Type B pancreatic cell (in vitro differentiated cells): ENCODE measurements at regions not wholly inside any gene's neighbourhood (a gene's known extent, or its start where the extent isn't known, plus 50 kb on each side); places are given as distances from the start of the nearest gene placed in this dataset.

Experiments
- DNase-seq: peaks from one replicate; pipeline ENCODE4 v3.0.0; 2021; ENCODE audit warnings: mixed read lengths; ENCODE audit not compliant: unreplicated experiment; ENCODE audit errors: extremely low spot score
- H3K27ac Mint-ChIP-seq: 2 replicates; pipeline ENCODE4 v1.8.0; 2021; ENCODE audit warnings: mild to moderate bottlenecking, mixed read lengths
- H3K27me3 Mint-ChIP-seq: 2 replicates; pipeline ENCODE4 v1.8.0; 2021; ENCODE audit warnings: mixed read lengths
- H3K36me3 Mint-ChIP-seq: 2 replicates; pipeline ENCODE4 v1.8.0; 2021; ENCODE audit warnings: mixed read lengths
- H3K4me1 Mint-ChIP-seq: one replicate; pipeline ENCODE4 v1.8.0; 2021; ENCODE audit warnings: mixed read lengths; ENCODE audit not compliant: unreplicated experiment
- H3K4me3 Mint-ChIP-seq: 2 replicates; pipeline ENCODE4 v1.8.0; 2021; ENCODE audit warnings: mild to moderate bottlenecking, mixed read lengths
- H3K9me3 Mint-ChIP-seq: 2 replicates; pipeline ENCODE4 v1.8.0; 2021; ENCODE audit warnings: mixed read lengths
- TF ChIP-seq, protein P1 (sequence below): fragments of 200-600 bp; sonication (generic); conservative IDR thresholded peaks from 2 replicates; pipeline ENCODE4 v1.5.0; 2021; ENCODE audit warnings: antibody characterized with exemption, mild to moderate bottlenecking

DNA sequence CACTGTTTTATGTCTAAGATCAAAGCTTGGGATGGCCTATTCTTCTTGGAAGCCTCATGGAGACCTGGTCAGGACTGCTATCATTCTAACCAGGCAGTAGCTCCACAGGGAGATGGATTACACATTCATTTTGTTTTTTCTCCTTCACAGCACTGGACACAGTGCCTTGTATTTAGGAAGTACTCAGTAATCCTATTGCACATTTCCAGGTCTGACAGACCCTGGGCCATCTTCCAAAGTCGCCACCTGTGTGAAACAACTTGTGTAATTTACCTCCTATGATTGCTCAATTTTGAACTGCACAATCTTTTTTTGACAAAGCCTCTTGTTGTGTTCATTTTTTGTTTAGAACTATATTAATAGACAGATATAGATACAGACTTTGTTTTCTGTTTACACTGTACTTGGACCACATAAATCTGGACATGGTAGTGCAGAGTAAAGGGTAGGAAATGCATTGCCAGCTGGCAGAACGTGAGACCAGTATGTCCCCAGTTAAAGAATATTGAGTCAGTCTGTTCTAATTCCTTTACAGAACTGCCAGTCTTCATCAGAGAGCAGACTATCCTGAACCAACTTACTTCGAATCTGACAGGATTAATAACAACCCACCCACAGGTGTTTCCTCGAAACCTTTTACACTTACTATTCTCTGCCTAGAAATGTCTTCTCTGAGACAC, 277.8 kb upstream of the CYRIA start:
- H3K27me3 Mint-ChIP-seq = no peaks in the 10 kb centered on the region
- TF ChIP-seq, protein P1, sequence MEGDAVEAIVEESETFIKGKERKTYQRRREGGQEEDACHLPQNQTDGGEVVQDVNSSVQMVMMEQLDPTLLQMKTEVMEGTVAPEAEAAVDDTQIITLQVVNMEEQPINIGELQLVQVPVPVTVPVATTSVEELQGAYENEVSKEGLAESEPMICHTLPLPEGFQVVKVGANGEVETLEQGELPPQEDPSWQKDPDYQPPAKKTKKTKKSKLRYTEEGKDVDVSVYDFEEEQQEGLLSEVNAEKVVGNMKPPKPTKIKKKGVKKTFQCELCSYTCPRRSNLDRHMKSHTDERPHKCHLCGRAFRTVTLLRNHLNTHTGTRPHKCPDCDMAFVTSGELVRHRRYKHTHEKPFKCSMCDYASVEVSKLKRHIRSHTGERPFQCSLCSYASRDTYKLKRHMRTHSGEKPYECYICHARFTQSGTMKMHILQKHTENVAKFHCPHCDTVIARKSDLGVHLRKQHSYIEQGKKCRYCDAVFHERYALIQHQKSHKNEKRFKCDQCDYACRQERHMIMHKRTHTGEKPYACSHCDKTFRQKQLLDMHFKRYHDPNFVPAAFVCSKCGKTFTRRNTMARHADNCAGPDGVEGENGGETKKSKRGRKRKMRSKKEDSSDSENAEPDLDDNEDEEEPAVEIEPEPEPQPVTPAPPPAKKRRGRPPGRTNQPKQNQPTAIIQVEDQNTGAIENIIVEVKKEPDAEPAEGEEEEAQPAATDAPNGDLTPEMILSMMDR = no peak

DNA sequence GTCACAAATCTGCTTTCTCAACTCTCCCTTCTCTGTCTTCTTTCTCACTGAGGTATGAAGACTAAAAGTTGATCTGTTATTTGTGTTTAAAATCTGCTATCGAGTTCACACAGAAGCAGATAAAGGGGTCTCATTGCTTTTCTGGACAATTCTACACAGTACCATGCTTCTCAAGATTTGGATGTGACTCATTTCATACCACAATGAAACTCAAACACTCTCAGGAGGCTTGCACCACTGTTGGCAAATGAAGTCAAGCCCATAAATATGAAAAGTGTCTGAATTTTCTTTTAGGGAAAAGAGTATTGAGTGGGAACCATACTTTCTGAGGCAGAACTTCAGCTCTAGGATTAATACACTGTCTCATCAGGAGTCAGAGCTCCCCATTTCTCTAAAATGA, 274.6 kb upstream of the CYRIA start:
- H3K9me3 Mint-ChIP-seq = no peaks in the 10 kb centered on the region
- no peak overlapping the region for H3K27ac Mint-ChIP-seq
- TF ChIP-seq, protein P1 = no peak
- DNase-seq = no peak
- no peak overlapping the region for H3K4me3 Mint-ChIP-seq
- H3K4me1 Mint-ChIP-seq = no peaks in the 10 kb centered on the region
- H3K27me3 Mint-ChIP-seq = peaks cover 3% of the 10 kb centered on the region
- H3K36me3 Mint-ChIP-seq = no peaks in the 10 kb centered on the region

More for the DNA sequence above, 277.8 kb upstream of the CYRIA start:
- H3K27ac Mint-ChIP-seq = no peak overlapping the region
- H3K4me3 Mint-ChIP-seq = no peak overlapping the region
- no peak for DNase-seq
- no peaks in the 10 kb centered on the region for H3K4me1 Mint-ChIP-seq
- no peaks in the 10 kb centered on the region for H3K36me3 Mint-ChIP-seq
- H3K9me3 Mint-ChIP-seq = no peaks in the 10 kb centered on the region

DNA sequence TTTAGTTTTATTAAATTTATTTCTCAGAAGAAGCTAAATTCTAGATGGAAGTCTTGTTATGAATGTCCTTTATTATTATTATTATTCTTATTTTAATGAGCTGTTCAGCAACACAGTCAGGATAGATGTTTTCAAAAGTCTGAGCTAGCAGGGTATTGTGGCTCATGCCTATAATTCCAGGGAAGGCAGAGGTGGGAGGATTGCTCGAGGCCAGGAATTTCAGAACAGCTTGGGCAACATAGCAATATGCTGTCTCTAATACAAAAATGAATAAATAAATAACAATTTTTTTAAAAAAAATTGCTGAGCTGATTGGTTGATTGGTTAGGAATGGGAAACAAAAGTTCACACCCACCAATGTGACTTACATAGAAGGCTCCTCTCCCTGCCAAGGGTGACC, 274.1 kb upstream of the CYRIA start:
- no peak overlapping the region for H3K4me3 Mint-ChIP-seq
- TF ChIP-seq, protein P1 = no peak
- no peak for DNase-seq
- peaks cover 3% of the 10 kb centered on the region for H3K27me3 Mint-ChIP-seq
- no peaks in the 10 kb centered on the region for H3K9me3 Mint-ChIP-seq
- H3K4me1 Mint-ChIP-seq = no peaks in the 10 kb centered on the region
- no peak overlapping the region for H3K27ac Mint-ChIP-seq
- H3K36me3 Mint-ChIP-seq = no peaks in the 10 kb centered on the region

DNA sequence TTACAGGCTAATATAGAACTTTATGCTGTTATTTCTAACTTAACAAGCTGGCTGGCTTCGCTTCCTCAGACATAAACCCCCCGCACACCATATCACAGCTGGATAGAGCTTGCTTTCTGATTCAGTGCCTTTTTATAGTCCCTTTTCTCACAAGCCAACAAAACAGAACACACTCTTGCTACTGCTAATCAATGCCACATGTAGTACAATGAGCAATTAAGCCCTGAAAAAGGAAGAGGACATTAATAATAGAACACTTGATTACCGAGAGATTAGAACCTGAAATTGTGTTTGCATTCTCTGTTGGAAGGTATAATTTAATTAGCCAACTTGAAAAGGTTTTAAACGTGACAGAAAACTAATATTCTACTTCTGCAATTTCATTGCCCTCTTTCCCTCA, 267.7 kb upstream of the CYRIA start:
- peaks cover 8% of the 10 kb centered on the region for H3K4me1 Mint-ChIP-seq
- no peak for DNase-seq
- H3K27ac Mint-ChIP-seq = no peak overlapping the region
- TF ChIP-seq, protein P1 = no peak
- no peak overlapping the region for H3K4me3 Mint-ChIP-seq
- peaks cover 7% of the 10 kb centered on the region for H3K27me3 Mint-ChIP-seq
- H3K36me3 Mint-ChIP-seq = no peaks in the 10 kb centered on the region
- no peaks in the 10 kb centered on the region for H3K9me3 Mint-ChIP-seq

DNA sequence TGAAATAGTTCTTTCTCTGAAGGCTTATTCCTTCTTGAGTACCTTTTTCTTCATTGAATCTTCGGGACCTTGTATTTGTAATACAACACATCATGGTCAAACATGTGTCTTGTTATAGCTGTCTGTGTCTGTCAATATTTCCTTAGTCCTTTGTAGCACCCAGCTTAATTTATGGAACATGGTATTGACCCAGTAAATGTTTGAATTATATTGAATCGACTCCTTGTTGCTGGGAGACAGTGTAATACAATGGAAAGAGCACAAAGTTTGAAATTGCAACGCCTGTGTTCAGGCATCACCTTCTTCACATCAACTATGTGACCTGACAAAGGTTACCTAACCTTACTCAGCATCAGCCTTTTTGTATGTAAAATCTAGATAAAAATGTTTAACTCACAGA, 267.2 kb upstream of the CYRIA start:
- no peak overlapping the region for H3K27ac Mint-ChIP-seq
- peaks cover 7% of the 10 kb centered on the region for H3K27me3 Mint-ChIP-seq
- TF ChIP-seq, protein P1 = no peak
- no peak for DNase-seq
- no peaks in the 10 kb centered on the region for H3K36me3 Mint-ChIP-seq
- H3K4me3 Mint-ChIP-seq = no peak overlapping the region
- H3K4me1 Mint-ChIP-seq = peaks cover 8% of the 10 kb centered on the region
- H3K9me3 Mint-ChIP-seq = no peaks in the 10 kb centered on the region
